Epithelial cell of prostate (primary cell): ENCODE measurements at regions not wholly inside any gene's neighbourhood (a gene's known extent, or its start where the extent isn't known, plus 50 kb on each side); places are given as distances from the start of the nearest gene placed in this dataset.

Experiments used
- DNase-seq: peaks from one replicate; pipeline ENCODE4 v3.0.0-alpha.2; 2011; ENCODE audit warnings: low read depth, low spot score
- H3K27ac ChIP-seq: fragments of 450-650 bp; 2 replicates; pipeline ENCODE4 v1.5.1; 2017; ENCODE audit warnings: mild to moderate bottlenecking

GRCh38 chr2:118265873-118266455, 177.7 kb downstream of the INSIG2 start:
- no peak for DNase-seq
- H3K27ac ChIP-seq = no peak overlapping the region

DNA sequence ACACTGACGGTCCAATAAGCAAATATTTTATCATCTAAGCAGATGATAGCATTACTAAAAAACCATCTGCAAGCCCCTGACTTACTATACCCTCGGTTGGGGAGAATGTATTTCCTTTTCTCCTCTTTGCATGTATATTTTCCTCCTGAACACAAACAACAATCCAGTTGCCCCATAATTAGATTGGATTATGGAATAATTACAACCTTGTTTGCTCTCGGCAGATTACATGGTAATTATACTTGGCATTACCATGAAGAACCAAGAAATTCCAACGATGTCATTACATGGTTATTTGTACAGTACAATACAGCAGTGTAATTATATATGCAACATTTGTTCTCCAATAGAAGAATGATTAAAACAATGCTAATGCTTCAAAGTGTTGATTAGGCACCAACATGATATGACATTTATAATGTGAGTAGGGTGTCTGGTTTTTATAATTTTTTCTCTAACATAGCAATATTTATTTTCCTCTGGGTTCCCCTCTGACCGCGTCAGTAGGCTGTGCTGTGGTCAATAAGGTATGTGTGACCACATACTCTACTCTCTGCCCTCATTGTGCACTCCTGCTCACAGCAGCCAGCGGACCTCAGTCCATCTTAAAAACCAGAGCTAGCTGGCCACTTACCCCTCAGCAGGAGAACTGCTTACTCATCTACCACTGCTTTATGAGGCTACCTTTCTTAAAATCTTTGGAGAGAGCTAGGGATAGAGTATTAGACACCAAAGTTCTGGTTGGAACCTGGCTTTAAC, 176.1 kb downstream of the INSIG2 start:
- no peak overlapping the region for H3K27ac ChIP-seq
- DNase-seq = no peak

- no peak overlapping the region for H3K27ac ChIP-seq
- DNase-seq = no peak
These were observed 169.4 kb downstream of the INSIG2 start for GRCh38 chr2:118257696-118258095.

DNA sequence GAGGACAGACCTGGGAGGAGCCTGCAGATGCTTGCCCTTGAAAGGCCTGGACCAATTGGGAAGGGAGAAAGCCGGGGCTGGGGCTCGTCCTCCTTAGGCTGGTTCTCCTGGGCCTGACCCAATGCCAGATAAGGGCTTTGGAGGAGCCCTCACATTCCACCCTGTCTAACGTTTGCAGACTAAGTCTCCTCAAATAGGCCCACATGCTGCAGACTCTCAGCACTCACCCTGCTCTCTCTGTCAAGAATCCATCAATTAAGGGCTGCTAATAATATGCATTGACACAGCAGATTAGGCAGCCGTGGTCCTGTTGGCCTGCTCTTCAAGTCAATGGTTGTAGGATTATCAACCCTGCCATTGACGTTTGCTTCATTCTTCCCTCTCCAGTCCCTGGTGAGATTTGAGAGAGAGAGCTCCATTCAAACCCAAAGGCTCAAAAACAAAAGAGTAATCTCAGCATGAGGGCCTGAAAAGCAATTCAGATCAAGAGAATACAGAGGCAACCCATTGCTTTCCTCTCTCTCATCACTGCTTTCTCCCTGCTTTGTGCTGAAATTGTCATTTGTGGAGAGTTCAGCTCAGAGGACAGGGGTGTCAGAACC, 167.6 kb downstream of the INSIG2 start:
- H3K27ac ChIP-seq = no peak overlapping the region
- no peak for DNase-seq

GRCh38 chr2:118255301-118255700, 167.0 kb downstream of the INSIG2 start:
- no peak for DNase-seq
- H3K27ac ChIP-seq = no peak overlapping the region

DNA sequence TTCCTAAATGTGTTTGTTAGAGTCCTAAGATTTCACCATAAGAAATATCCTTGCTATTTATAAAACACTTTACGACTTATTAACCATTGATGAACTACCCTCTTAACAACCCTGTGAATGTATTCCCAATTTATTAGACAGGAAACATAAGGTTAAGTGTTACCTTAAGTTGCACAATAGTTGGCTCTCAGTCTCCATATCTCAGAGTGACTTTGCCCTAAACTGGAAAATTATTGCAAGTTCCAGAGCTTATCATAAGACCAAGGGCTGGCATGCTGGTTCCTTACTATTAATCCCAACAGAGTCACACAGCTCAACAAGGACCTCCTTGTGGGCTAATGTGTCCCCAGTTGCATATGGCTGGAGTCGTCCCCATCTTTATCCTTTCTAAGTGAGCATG, 165.8 kb downstream of the INSIG2 start:
- DNase-seq = no peak
- no peak overlapping the region for H3K27ac ChIP-seq

DNA sequence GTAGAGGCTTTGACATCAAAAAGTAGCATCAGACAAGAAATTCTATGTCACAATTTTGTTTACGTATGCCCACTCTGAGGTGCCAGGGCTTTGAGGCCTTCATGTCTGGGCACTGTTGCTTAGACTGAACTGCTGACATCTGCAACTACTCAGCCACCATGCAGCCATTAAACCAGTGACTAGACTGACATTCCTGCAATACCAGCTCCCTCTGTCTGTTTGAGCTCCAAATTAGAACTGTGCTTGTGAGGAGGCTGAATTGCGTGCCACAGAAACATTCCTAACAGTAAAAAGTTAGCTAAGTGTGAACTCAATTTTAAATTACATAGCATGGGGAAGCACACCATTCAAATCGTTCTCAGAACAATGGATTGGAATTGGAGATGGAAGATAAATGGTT, 163.2 kb downstream of the INSIG2 start:
- peak overlapping the region; percentile 94 for H3K27ac ChIP-seq
- DNase-seq = no peak

DNA sequence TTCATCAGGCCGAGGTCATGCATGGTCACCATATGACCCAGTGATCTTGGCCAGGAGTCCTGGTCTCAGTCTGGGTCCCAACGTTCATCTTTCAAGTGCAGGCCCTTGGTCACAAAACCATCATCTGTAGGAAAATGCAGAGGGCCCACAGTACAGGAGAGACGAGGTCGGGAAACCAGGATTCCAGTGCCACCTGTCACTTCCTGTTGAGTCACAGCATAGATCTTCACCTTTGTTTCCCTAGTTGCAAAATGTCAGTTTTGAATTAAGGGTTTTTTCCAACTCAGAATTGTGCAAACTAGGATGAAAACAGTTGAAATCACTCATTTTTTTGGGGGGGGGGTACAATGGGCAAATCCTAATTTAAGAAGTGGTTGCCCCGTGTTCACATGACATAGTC, 162.2 kb downstream of the INSIG2 start:
- H3K27ac ChIP-seq = peak overlapping the region; percentile 94
- no peak for DNase-seq

- DNase-seq = peak; percentile 74
- peak overlapping the region; percentile 94 for H3K27ac ChIP-seq
These were observed 161.7 kb downstream of the INSIG2 start for GRCh38 chr2:118250001-118250400.

GRCh38 chr2:118249531-118249930, 161.3 kb downstream of the INSIG2 start:
- DNase-seq = no peak
- H3K27ac ChIP-seq = peak overlapping the region; percentile 94

DNA sequence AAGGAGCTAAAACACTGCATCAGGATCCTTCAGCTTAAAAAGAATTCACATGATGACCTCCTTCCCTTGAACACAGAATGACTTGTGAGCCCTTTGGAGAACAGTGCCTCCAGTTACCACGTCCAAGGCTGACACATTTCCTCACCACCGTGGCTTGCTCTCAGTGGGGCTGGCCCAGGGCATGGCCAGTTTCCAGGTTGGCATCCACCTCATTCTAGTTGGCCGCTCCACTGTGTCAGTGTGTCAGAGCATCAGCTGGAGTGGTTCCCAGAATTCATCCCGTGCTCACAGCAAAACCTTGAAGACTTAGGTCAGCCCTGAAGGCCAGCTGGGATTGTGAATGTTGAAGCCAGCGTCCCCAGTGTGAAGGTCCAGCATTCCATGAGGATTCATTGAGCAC, 158.5 kb downstream of the INSIG2 start:
- DNase-seq = no peak
- H3K27ac ChIP-seq = no peak overlapping the region

- H3K27ac ChIP-seq = no peak overlapping the region
- DNase-seq = no peak
These were observed 157.8 kb downstream of the INSIG2 start for GRCh38 chr2:118246079-118246478.

- no peak for DNase-seq
- no peak overlapping the region for H3K27ac ChIP-seq
These were observed 156.4 kb downstream of the INSIG2 start for GRCh38 chr2:118244686-118245085.

DNA sequence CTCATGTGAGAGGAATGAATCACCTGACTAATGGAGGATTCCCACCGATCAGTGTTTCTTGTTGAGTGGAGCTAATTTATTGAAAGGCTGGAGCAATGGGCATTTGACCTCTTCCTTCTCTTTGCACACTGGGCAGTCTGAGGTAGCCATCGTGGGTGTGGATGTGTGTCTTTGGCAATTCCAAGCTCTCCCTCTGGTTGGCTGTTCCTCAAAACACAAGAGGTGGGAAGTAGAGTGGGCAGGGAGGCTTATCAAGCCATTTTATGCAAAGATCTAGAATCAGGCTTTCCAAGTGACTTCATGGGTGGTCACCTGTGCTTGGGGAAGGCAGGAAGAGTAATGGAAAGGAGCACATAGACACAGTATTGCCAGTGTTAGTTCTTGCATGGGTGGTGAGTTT, 154.8 kb downstream of the INSIG2 start:
- DNase-seq = no peak
- H3K27ac ChIP-seq = no peak overlapping the region

DNA sequence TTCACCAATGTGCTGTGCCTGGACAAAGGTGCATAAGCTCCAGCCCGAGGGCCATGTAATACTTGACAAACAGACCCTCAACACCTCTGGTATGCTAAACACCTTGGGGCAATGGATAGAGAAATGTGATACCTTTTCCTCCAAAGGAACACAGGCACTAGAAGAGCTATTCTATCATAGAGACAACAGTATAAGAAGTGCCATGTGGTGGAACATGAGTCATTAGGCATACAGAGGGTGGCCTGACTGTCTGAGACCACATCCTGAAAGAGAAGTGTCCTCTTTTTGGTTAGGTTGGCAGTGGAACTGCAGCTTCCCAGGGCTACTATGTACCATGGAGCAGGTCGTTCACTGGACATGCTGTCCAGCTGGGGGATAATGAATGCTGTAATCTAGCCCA, 153.9 kb downstream of the INSIG2 start:
- H3K27ac ChIP-seq = peak overlapping the region; percentile 7
- DNase-seq = peak; percentile 18

DNA sequence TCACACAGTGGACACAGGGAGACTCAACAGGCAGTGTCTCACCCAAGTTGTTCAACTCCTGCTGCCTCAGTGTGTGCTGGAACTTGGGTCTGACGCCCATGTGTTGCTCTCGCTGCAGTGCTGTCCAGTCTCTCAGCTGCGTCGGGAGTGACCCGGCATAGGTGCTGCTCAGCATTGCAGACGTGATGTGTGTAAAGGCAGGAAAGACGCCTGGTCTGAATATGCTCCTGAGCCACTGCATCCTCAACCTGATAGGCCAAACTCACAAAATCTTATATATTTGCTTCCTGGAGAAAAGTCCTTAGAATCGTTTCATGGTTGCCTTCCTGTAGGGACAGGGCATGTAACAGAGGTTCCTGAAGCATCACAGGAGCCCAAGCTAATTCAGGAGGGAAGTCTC, 152.9 kb downstream of the INSIG2 start:
- no peak overlapping the region for H3K27ac ChIP-seq
- DNase-seq = no peak

- no peak overlapping the region for H3K27ac ChIP-seq
- no peak for DNase-seq
These were observed 152.0 kb downstream of the INSIG2 start for GRCh38 chr2:118240276-118240675.

DNA sequence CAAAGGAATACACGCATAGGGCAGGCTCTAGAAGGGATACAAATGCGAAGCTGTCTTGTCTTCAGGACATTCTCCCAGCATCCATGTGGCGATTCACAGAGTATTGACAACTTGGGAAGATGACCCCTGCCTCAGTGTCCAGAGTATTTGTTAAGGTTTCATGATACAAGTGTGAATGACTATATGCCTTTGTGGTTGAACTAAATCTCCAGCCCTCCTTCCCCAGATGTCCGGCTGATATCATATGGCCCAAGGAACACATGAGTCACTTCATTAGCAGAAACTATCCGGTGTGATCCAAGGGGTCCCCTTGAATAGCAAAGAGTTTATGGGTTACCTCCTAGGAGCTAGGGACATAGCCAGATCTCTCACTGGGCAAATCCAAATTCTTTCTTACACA, 151.0 kb downstream of the INSIG2 start:
- DNase-seq = no peak
- no peak overlapping the region for H3K27ac ChIP-seq

GRCh38 chr2:118237451-118237850, 149.2 kb downstream of the INSIG2 start:
- no peak overlapping the region for H3K27ac ChIP-seq
- DNase-seq = no peak

DNA sequence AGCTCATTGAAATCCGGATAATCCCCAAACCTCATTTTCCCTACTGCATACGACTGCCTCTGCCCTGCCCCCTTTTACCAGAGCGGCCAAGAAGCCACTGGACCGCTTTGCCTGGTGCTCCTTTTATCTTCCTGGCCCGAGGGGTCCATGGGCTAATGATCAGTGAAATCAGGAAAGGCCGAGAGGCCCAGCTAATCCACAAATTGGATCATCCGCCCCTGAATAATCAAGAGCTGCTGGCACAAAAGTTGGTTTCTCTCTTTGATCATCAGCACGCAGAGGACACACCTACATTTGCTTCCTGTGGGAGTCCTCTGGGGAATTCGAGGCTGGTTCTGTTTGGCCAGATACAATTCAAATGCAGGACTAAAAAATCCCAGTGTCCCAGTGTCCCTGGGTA, 144.5 kb downstream of the INSIG2 start:
- no peak overlapping the region for H3K27ac ChIP-seq
- DNase-seq = no peak

GRCh38 chr2:118232391-118232790, 144.1 kb downstream of the INSIG2 start:
- no peak for DNase-seq
- no peak overlapping the region for H3K27ac ChIP-seq

GRCh38 chr2:118231759-118232158, 143.5 kb downstream of the INSIG2 start:
- no peak for DNase-seq
- no peak overlapping the region for H3K27ac ChIP-seq
